ENCODE measurements at regions not wholly inside any gene's neighbourhood (a gene's known extent, or its start where the extent isn't known, plus 50 kb on each side); places are given as distances from the start of the nearest gene placed in this dataset.

DNA sequence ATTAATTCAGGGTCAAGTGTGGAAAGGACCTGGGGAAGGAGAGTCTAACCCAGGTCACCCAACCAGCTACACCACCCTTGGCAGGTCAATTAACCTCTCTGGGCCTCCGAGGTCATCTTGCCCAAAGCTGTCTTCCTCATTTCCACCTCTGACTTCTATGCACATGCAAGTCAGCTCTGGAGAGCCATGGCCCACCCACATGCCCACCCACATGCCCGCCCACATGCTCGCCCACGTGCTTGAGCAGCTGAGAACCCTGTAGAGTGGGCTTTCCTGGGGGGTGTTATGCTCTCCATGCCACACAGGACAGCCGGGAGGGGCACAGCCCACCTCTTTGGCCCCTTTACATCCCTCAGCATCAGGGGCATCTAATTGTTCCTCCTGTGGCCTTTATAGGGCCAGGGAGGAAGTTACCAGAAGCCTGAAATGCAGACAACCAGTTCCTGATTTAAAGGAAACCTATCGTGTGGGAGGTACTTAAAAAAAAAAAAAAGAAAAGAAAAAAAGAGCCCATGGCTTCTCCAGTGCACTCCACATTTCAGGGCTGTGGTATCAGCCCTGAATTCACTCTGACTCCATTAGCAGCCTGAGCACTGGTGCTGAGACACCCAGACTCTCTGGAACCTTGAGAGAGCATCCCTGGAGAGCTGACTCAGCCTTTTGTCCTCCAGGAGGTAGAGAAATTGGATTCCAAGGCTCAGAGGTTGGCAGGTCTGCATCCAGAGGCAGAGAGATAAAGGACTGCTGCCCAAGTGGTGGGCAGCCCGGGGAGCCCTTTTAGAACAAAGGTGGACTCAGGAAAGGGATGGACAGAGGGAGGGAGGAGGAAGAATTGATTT is 176.2 kb upstream of the ZMIZ1 start:
- DNase-seq (ENCODE audit: low read depth in 4 of 4, low spot score in 3 of 4), result no peak

DNA sequence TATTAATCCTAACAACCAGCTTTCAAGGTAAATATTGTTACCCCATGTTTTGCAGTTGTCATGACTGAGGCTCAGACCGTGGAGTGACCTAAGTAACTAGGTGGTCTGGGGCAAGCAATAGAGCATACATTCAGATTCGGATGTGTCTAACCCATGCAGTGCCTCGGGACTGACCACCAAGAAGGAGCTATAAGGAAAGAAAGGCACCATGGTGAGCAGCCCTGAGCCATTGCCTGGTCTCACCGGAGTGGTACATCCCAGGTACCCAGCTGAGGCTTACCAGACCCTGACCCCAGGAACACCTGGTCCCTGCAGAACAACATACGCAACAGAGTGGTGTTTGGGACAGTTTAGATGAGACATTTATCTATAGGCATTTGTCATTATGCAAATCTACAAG is 175.5 kb upstream of the ZMIZ1 start:
- DNase-seq (ENCODE audit: low read depth in 4 of 4, low spot score in 3 of 4), result no peak

- DNase-seq (ENCODE audit: low read depth in 4 of 4, low spot score in 3 of 4), result no peak
Measured at GRCh38 chr10:78894089-78894840, 174.5 kb upstream of the ZMIZ1 start.

DNA sequence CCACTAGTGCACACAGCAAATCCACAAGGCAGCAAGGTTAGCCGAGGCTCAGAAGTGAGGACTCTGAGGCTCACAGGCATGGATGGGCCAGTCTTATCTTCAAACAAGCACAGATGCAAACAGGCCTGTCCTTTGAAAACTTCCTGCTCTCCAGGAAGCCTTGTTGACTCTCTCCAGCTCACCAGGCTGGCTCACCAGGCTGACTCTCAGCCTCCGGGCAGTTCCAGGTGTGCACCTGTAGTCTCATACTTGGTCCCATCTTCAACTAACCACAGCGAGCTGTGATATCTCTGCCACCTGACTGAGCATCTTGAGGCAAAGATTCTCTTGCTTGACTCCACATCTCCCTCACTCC is 173.9 kb upstream of the ZMIZ1 start:
- no peak for DNase-seq (ENCODE audit: low read depth in 4 of 4, low spot score in 3 of 4)

DNA sequence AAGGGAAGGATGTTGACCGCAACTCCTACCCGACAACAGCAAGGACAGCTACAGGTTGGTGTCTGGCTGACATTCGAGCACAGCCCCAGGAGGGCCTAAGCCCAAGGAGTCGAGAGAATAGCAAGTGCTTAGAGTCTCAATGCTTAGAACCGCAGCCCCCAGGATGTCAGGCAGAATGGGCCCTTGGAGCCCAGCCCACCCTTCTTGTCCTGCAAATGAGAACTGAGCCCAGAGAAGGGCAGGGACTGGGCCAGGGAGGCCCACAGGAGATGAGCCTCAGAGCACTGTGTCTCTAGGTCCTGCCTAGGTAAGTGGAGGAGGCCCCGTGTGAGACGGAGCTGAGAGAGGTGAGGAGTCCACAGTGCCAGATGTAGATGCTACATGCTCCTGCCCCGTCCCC is 173.3 kb upstream of the ZMIZ1 start:
- DNase-seq (ENCODE audit: low read depth in 4 of 4, low spot score in 3 of 4), result no peak

GRCh38 chr10:78896159-78896928 is 172.4 kb upstream of the ZMIZ1 start:
- DNase-seq (ENCODE audit: low read depth in 4 of 4, low spot score in 3 of 4), result no peak

DNA sequence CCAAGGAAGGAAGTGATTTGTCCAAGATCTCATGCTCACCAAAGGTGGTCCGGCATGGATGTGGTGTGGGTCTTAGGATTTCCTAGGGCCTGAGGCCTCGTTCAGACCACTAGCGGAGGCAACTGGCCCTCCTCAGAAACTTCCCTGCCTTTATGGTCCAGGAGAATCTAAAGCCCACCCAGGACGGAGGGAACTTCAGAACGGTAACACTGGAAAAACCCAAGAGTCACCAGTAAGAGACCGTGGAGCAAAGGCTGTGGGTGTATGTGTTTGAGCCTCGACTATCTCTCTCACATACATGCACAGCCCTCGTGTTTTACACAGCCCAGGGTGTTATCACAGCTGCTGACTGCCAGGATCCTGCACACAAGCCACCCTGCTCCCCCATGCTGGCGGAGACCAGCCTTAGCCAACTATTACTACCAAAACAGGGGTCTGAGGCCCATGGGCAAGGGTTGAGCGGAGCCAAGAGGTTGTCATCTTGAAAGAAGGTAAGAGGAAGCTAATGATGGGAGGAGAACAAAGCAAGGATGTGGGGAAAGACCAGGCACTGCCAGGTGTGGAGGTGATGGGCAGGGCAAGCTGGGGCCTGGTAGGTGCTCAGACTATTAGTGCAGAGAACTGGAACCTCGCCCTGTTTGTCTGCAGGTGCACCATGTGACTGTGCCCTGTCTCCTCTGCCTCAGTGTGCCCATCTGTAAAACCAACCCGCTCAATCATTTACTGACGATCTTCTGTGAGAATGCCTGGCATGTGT is 170.2 kb upstream of the ZMIZ1 start:
- DNase-seq (ENCODE audit: low read depth in 4 of 4, low spot score in 3 of 4), result no peak

DNA sequence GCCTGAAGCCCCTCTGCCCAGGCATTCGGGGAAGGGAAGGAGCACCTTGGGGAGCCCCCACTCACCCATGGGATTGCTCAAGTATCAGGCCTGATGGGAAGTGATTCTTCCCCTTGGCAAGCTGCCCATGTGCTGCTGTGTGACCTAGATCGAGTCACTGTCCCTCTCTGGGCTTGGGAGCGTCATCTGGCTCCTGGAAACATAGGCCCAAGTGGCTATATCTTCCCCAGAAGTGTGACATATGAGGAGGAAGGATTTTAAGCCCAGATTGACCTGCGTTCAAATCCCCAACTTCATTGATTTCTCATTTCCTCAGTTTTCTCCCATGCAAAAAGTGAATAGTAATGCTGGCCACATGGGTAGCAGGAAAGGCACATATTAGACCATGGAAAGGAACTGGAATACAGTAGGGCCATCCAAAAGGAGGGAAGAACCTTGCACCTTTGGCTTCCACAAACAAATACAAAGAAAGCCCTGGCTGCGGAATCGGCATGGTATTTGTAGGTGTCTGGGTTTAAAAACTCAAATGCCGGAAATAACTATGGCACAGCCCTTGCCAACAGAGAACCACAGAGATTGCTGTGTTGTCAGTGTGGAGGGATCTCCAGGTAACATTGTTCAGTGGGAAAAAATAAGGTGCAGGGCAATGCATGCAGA is 169.5 kb upstream of the ZMIZ1 start:
- DNase-seq (ENCODE audit: low read depth in 4 of 4, low spot score in 3 of 4), result no peak

GRCh38 chr10:78899996-78900714 is 168.6 kb upstream of the ZMIZ1 start:
- DNase-seq (ENCODE audit: low read depth in 4 of 4, low spot score in 3 of 4), result no peak

DNA sequence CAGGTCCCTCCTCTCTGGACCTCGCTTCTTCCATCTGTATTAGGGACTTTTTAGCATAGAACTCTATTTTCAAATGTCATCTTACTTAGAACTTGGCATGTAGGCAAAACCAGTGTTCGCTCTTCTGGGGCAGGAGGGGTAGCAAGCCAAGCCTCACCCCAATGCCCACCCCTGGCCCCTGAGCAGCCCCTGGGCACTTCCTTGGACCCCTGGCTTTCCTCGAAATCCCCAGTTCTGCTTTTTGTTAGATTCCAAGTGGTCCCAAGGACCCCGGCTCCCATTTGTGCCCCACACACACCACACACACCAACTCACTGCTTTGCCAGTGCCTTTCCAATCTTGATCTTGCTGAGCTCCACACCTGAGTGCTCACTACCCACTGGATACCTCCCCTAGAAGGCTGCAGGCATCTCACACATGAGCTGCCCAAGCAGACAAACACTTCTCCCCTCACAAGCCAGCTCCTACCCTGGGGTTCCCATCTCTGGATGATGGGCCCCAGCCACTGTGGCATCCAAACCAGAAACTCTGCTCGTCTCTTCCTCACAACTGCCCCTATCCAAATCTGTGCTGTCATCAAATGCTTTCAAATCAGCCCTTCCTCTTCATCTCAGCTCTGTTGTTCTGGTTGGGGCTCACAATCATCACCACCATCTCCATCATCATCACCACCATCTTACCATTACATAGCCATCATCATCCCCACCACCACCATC is 167.9 kb upstream of the ZMIZ1 start:
- no peak for DNase-seq (ENCODE audit: low read depth in 4 of 4, low spot score in 3 of 4)

- DNase-seq (ENCODE audit: low read depth in 4 of 4, low spot score in 3 of 4), result no peak
Measured at GRCh38 chr10:78901694-78902093, 167.1 kb upstream of the ZMIZ1 start.

DNA sequence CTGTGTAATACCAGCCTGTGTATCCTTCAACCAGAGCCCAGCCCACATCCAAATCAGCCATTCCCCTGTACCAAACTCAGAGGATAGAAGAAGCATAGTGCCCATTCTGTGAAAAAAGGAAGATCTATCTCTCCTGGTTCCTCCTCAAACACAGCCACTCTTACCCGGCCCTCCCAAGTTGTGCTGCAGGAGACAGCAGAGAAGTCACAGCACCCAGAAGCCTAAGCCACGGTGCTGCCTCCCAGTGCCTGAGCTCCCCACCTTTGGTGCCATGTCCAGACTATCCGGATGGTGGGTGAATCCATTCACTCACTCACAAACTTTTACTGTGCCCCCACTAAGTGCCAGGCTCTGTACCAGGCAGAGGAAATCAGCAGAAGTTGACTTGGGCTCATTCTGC is 166.0 kb upstream of the ZMIZ1 start:
- no peak for DNase-seq (ENCODE audit: low read depth in 4 of 4, low spot score in 3 of 4)

- no peak for DNase-seq (ENCODE audit: low read depth in 4 of 4, low spot score in 3 of 4)
Measured at GRCh38 chr10:78903341-78903940, 165.3 kb upstream of the ZMIZ1 start.

DNA sequence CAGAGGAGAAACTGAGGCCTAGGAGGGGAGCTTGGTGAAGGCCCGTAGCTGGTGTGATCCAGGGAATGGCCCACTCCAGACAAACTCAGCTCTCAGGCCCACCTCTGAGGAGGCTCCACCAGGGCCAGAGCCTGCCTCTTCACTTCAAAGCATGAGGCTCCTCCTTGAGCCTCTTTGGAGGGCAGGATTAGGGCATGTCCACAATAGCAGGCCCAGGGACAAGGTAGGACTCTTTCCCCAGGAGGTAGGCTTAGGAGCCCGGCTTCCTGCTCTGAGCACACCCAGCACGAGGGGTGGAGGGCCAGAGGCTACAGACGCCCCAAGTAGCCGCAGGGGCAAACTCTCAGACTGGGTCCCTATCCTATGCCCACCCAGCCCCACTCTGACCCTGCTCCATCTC is 164.6 kb upstream of the ZMIZ1 start:
- DNase-seq (ENCODE audit: low read depth in 4 of 4, low spot score in 3 of 4), result no peak

GRCh38 chr10:78905015-78905956 is 163.5 kb upstream of the ZMIZ1 start:
- no peak for DNase-seq (ENCODE audit: low read depth in 4 of 4, low spot score in 3 of 4)

GRCh38 chr10:78905957-78906308 is 162.8 kb upstream of the ZMIZ1 start:
- DNase-seq (ENCODE audit: low read depth in 4 of 4, low spot score in 3 of 4), result no peak

GRCh38 chr10:78906734-78907390 is 161.9 kb upstream of the ZMIZ1 start:
- DNase-seq (ENCODE audit: low read depth in 4 of 4, low spot score in 3 of 4), result no peak

Data from left renal pelvis (tissue), 4 donors.